ENCODE measurements at regions not wholly inside any gene's neighbourhood (a gene's known extent, or its start where the extent isn't known, plus 50 kb on each side); places are given as distances from the start of the nearest gene placed in this dataset.

- 2% methylated on average over 7 of the region's 7 CpGs for WGBS (ENCODE audit: insufficient coverage, low coverage, missing lambda C conversion rate)
- no TSS peak for BruUV-seq (replicated peaks)
- Histone ChIP-seq H3K4me3 (no peak overlapping the region), H3K4me2 (ENCODE audit: insufficient read depth, low read length) (no peak overlapping the region), H2AFZ (ENCODE audit: low read depth, low read length) (no peak overlapping the region), H3K27me3 (ENCODE audit: control insufficient read depth in 2 of 2, insufficient read depth in 2 of 2, low read length in 2 of 2) (peaks cover 17 to 29% of the 10 kb centered on the region in 2 experiments; a peak in 4 of 5 replicates), H3K9me3 (replicated peaks; ENCODE audit: control insufficient read depth, insufficient read depth, low read depth, low read length) (no peaks in the 10 kb centered on the region), H3K9ac (ENCODE audit: insufficient read depth in 1 of 2, low read depth in 2 of 2, low read length in 2 of 2) (no peak overlapping the region), H3K9me1 (ENCODE audit: control insufficient read depth, insufficient read depth, low read length) (no peaks in the 10 kb centered on the region), H4K20me1 (replicated peaks; ENCODE audit: control insufficient read depth, insufficient read depth, low read length) (no peaks in the 10 kb centered on the region; the same call in 1 of the 2 replicates), H3K36me3 (ENCODE audit: control insufficient read depth, insufficient read depth, low read length) (no peaks in the 10 kb centered on the region), H3K27ac (ENCODE audit: extremely low read depth, low read depth, low read length) (no peak overlapping the region), H3K4me1 (replicated peaks in 1 of 2; ENCODE audit: control insufficient read depth in 2 of 2, insufficient read depth in 2 of 2, low read length in 2 of 2) (no peaks in the 10 kb centered on the region), H3K79me2 (ENCODE audit: control insufficient read depth, insufficient read depth, low read length) (no peaks in the 10 kb centered on the region)
- no peak for DNase-seq (ENCODE audit: extremely low read depth in 1 of 4, low spot score in 3 of 4)
- no peak for FAIRE-seq
- ChIA-PET POLR2A (no interaction called here), CTCF (ENCODE audit: low intra/inter-chr PET ratio) (no interaction called here)
- intact Hi-C loops (cut with micrococcal nuclease) (no loop called here), in situ Hi-C loops (cut with MboI) (no loop called here)
- no peak for ATAC-seq
- TF ChIP-seq PTRF (tag; IDR thresholded peaks at IDR 0.05), result no peak
- TF ChIP-seq, protein P1, sequence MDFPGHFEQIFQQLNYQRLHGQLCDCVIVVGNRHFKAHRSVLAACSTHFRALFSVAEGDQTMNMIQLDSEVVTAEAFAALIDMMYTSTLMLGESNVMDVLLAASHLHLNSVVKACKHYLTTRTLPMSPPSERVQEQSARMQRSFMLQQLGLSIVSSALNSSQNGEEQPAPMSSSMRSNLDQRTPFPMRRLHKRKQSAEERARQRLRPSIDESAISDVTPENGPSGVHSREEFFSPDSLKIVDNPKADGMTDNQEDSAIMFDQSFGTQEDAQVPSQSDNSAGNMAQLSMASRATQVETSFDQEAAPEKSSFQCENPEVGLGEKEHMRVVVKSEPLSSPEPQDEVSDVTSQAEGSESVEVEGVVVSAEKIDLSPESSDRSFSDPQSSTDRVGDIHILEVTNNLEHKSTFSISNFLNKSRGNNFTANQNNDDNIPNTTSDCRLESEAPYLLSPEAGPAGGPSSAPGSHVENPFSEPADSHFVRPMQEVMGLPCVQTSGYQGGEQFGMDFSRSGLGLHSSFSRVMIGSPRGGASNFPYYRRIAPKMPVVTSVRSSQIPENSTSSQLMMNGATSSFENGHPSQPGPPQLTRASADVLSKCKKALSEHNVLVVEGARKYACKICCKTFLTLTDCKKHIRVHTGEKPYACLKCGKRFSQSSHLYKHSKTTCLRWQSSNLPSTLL (IDR thresholded peaks at IDR 0.05), result no peak
- TF ChIP-seq GMEB1 (CRISPR knock-in tag; IDR thresholded peaks at IDR 0.05), result no peak
- TF ChIP-seq NONO (IDR thresholded peaks at IDR 0.05; ENCODE audit: low read depth in 2 of 2, low read length in 1 of 2), result no peak
- TF ChIP-seq ZNF699 (CRISPR knock-in tag; IDR thresholded peaks at IDR 0.05; ENCODE audit: insufficient replicate concordance), result no peak
- TF ChIP-seq WHSC1 (IDR thresholded peaks at IDR 0.05; ENCODE audit: low read length), result no peak
- no peak for TF ChIP-seq ZKSCAN8 (CRISPR knock-in tag; IDR thresholded peaks at IDR 0.05)
- TF ChIP-seq, protein P2, sequence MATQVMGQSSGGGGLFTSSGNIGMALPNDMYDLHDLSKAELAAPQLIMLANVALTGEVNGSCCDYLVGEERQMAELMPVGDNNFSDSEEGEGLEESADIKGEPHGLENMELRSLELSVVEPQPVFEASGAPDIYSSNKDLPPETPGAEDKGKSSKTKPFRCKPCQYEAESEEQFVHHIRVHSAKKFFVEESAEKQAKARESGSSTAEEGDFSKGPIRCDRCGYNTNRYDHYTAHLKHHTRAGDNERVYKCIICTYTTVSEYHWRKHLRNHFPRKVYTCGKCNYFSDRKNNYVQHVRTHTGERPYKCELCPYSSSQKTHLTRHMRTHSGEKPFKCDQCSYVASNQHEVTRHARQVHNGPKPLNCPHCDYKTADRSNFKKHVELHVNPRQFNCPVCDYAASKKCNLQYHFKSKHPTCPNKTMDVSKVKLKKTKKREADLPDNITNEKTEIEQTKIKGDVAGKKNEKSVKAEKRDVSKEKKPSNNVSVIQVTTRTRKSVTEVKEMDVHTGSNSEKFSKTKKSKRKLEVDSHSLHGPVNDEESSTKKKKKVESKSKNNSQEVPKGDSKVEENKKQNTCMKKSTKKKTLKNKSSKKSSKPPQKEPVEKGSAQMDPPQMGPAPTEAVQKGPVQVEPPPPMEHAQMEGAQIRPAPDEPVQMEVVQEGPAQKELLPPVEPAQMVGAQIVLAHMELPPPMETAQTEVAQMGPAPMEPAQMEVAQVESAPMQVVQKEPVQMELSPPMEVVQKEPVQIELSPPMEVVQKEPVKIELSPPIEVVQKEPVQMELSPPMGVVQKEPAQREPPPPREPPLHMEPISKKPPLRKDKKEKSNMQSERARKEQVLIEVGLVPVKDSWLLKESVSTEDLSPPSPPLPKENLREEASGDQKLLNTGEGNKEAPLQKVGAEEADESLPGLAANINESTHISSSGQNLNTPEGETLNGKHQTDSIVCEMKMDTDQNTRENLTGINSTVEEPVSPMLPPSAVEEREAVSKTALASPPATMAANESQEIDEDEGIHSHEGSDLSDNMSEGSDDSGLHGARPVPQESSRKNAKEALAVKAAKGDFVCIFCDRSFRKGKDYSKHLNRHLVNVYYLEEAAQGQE (IDR thresholded peaks at IDR 0.05; ENCODE audit: borderline replicate concordance), result no peak
- TF ChIP-seq, protein P2 (CRISPR knock-in tag; IDR thresholded peaks at IDR 0.05; ENCODE audit: low read depth), result no peak
- TF ChIP-seq TCF7L2 (IDR thresholded peaks at IDR 0.05; ENCODE audit: low read depth, low read length), result no peak
- TF ChIP-seq ERF (CRISPR knock-in tag; IDR thresholded peaks at IDR 0.05), result no peak
Observed at GRCh38 chr10:29199339-29199738, 89.5 kb upstream of the LYZL1 start.
